ENCODE measurements at regions not wholly inside any gene's neighbourhood (a gene's known extent, or its start where the extent isn't known, plus 50 kb on each side); places are given as distances from the start of the nearest gene placed in this dataset.
A peak's percentile ranks its signal among the peaks of the same experiment; 100 is the strongest.
"Not testable (repeated sequence)": the region's sequence is repeated elsewhere in the genome, so short reads cannot be mapped to it uniquely, and the experiment has no call there.

- DNase-seq, result no peak
Measured at GRCh38 chr2:7607441-7608173, 690.4 kb downstream of the RNF144A start.

GRCh38 chr2:7609556-7609955 lies 692.3 kb downstream of the RNF144A start:
- no peak for DNase-seq

- no peak for DNase-seq
Measured at GRCh38 chr2:7609974-7610373, 692.8 kb downstream of the RNF144A start.

- DNase-seq, result no peak
Measured at GRCh38 chr2:7611750-7612149, 694.5 kb downstream of the RNF144A start.

- DNase-seq, result peak; percentile 21
Measured at GRCh38 chr2:7612969-7613368, 695.8 kb downstream of the RNF144A start.

- no peak for DNase-seq
Measured at GRCh38 chr2:7613831-7614230, 696.6 kb downstream of the RNF144A start.

- no peak for DNase-seq
Measured at GRCh38 chr2:7618031-7618430, 700.8 kb downstream of the RNF144A start.

GRCh38 chr2:7619203-7619970 lies 702.2 kb downstream of the RNF144A start:
- no peak for DNase-seq

- peak; percentile 35 for DNase-seq
Measured at GRCh38 chr2:7620255-7620654, 703.0 kb downstream of the RNF144A start.

GRCh38 chr2:7621018-7621814 lies 704.0 kb downstream of the RNF144A start:
- DNase-seq, result no peak

GRCh38 chr2:7625392-7626138 lies 708.4 kb downstream of the RNF144A start:
- DNase-seq, result no peak

GRCh38 chr2:7626139-7626537 lies 708.9 kb downstream of the RNF144A start:
- DNase-seq, result no peak

- DNase-seq, result no peak
Measured at GRCh38 chr2:7627583-7627982, 710.4 kb downstream of the RNF144A start.

GRCh38 chr2:7632420-7632819 lies 715.2 kb downstream of the RNF144A start:
- DNase-seq, result no peak

GRCh38 chr2:7633566-7634153 lies 716.4 kb downstream of the RNF144A start:
- DNase-seq, result no peak

- no peak for DNase-seq
Measured at GRCh38 chr2:7634409-7634808, 717.2 kb downstream of the RNF144A start.

- no peak for DNase-seq
Measured at GRCh38 chr2:7639476-7639875, 722.3 kb downstream of the RNF144A start.

GRCh38 chr2:7641272-7641671 lies 724.1 kb downstream of the RNF144A start:
- not testable (repeated sequence) for DNase-seq

GRCh38 chr2:7646024-7646423 lies 728.8 kb downstream of the RNF144A start:
- DNase-seq, result no peak

GRCh38 chr2:7646661-7647060 lies 729.4 kb downstream of the RNF144A start:
- no peak for DNase-seq

- no peak for DNase-seq
Measured at GRCh38 chr2:7648221-7648795, 731.1 kb downstream of the RNF144A start.

All from suppressor macrophage treated with lipopolysaccharide for 4 hours (primary cell).